Fibroblast of lung (primary cell): ENCODE measurements at regions not wholly inside any gene's neighbourhood (a gene's known extent, or its start where the extent isn't known, plus 50 kb on each side); places are given as distances from the start of the nearest gene placed in this dataset.

ENCODE experiments used
- DNase-seq, 2 donors: peaks; one replicate each; pipeline versions ENCODE4 v3.0.0 to v3.0.0-alpha.2; 2010; ENCODE audit warnings: low read depth in 2 of 2
- H2AFZ ChIP-seq: 2 replicates; pipeline ENCODE4 v1.5.1; 2012; ENCODE audit warnings: low read length, control low read depth, inconsistent platforms
- H3K27ac ChIP-seq: 2 replicates; pipeline ENCODE4 v1.5.1; 2011; ENCODE audit warnings: low read length, control low read depth; ENCODE audit not compliant: insufficient read depth
- H3K27me3 ChIP-seq: 2 replicates; pipeline ENCODE4 v1.5.1; 2011; ENCODE audit warnings: mild to moderate bottlenecking, low read length; ENCODE audit not compliant: control insufficient read depth, insufficient read depth
- H3K36me3 ChIP-seq: 2 replicates; pipeline ENCODE4 v1.5.1; 2011; ENCODE audit warnings: low read length; ENCODE audit not compliant: control insufficient read depth, insufficient read depth
- H3K4me1 ChIP-seq: 2 replicates; pipeline ENCODE4 v1.5.1; 2011; ENCODE audit warnings: low read length; ENCODE audit not compliant: control insufficient read depth, insufficient read depth; ENCODE audit errors: extremely low read depth
- H3K4me2 ChIP-seq: 2 replicates; pipeline ENCODE4 v1.5.1; 2011; ENCODE audit warnings: low read length, control low read depth; ENCODE audit not compliant: insufficient read depth; ENCODE audit errors: extremely low read depth
- H3K4me3 ChIP-seq, 4 experiments: fragments of 200-600 bp in 1 of 4; sonication (generic) in 1 of 4; replicated peaks in 1 of 4; 2 replicates each; pipeline ENCODE4 v1.5.1; 2011 to 2016; ENCODE audit warnings: low read length in 4 of 4, low read depth in 3 of 4, mild to moderate bottlenecking in 3 of 4, control low read depth in 2 of 4, inconsistent platforms in 1 of 4, mixed read lengths in 1 of 4; ENCODE audit not compliant: insufficient read depth in 1 of 4; ENCODE audit errors: control extremely low read depth in 1 of 4
- H3K79me2 ChIP-seq: 2 replicates; pipeline ENCODE4 v1.5.1; 2012; ENCODE audit warnings: mild to moderate bottlenecking, low read length, inconsistent platforms; ENCODE audit not compliant: control insufficient read depth, insufficient read depth
- H3K9ac ChIP-seq: 2 replicates; pipeline ENCODE4 v1.5.1; 2011; ENCODE audit warnings: mild to moderate bottlenecking, low read length, control low read depth; ENCODE audit not compliant: insufficient read depth
- H3K9me3 ChIP-seq: 2 replicates; pipeline ENCODE4 v1.5.1; 2012; ENCODE audit warnings: low read depth, low read length; ENCODE audit not compliant: control insufficient read depth, insufficient read depth
- H4K20me1 ChIP-seq: 2 replicates; pipeline ENCODE4 v1.5.1; 2011; ENCODE audit warnings: low read length; ENCODE audit not compliant: control insufficient read depth, insufficient read depth; ENCODE audit errors: extremely low read depth
- CTCF ChIP-seq, 2 donors: IDR thresholded peaks in 1 of 2; conservative IDR thresholded peaks in 1 of 2; 1 replicate in 1 of 2; 2 replicates in 1 of 2; pipeline ENCODE4 v1.5.1; 2011 to 2012; ENCODE audit warnings: low read length in 2 of 2, control low read depth in 1 of 2, inconsistent platforms in 1 of 2, low read depth in 1 of 2, mild to moderate bottlenecking in 1 of 2
- EZH2 ChIP-seq: IDR thresholded peaks from 2 replicates; pipeline ENCODE4 v1.5.1; 2012; ENCODE audit warnings: low read length, control low read depth, mild to moderate bottlenecking; ENCODE audit errors: missing control alignments

GRCh38 chr9:84146893-84147710 is 166.5 kb downstream of the RMI1 start:
- H3K9ac ChIP-seq, result no peak overlapping the region
- H3K4me1 ChIP-seq, result peaks cover 3% of the 10 kb centered on the region
- H3K27ac ChIP-seq, result no peak overlapping the region
- H3K36me3 ChIP-seq, result no peaks in the 10 kb centered on the region
- H2AFZ ChIP-seq, result peak overlapping the region; percentile 38
- H3K27me3 ChIP-seq, result no peaks in the 10 kb centered on the region
- no peak overlapping the region for H3K4me3 ChIP-seq
- H3K9me3 ChIP-seq, result no peaks in the 10 kb centered on the region
- no peak for DNase-seq
- no peak overlapping the region for H3K4me2 ChIP-seq
- no peaks in the 10 kb centered on the region for H3K79me2 ChIP-seq
- TF ChIP-seq CTCF (conservative IDR thresholded peaks at IDR 0.05 in 1 of 2, IDR thresholded peaks at IDR 0.05 in 1 of 2; ENCODE audit: low read depth in 1 of 2, low read length in 2 of 2) (no peak), EZH2 (no peak)
- no peaks in the 10 kb centered on the region for H4K20me1 ChIP-seq

GRCh38 chr9:84151236-84151635 is 170.6 kb downstream of the RMI1 start:
- Histone ChIP-seq H2AFZ (no peak overlapping the region), H3K27me3 (no peaks in the 10 kb centered on the region), H3K4me2 (no peak overlapping the region), H3K36me3 (no peaks in the 10 kb centered on the region), H3K79me2 (no peaks in the 10 kb centered on the region), H3K4me1 (peaks cover 12% of the 10 kb centered on the region), H3K4me3 (no peak overlapping the region), H4K20me1 (no peaks in the 10 kb centered on the region), H3K27ac (no peak overlapping the region), H3K9ac (no peak overlapping the region), H3K9me3 (no peaks in the 10 kb centered on the region)
- no peak for DNase-seq
- TF ChIP-seq CTCF (conservative IDR thresholded peaks at IDR 0.05 in 1 of 2, IDR thresholded peaks at IDR 0.05 in 1 of 2; ENCODE audit: low read depth in 1 of 2, low read length in 2 of 2) (no peak), EZH2 (no peak)

- no peaks in the 10 kb centered on the region for H3K36me3 ChIP-seq
- H3K9me3 ChIP-seq, result no peaks in the 10 kb centered on the region
- no peak overlapping the region for H3K9ac ChIP-seq
- no peak overlapping the region for H3K27ac ChIP-seq
- H2AFZ ChIP-seq, result no peak overlapping the region
- peaks cover 12% of the 10 kb centered on the region for H3K4me1 ChIP-seq
- no peak overlapping the region for H3K4me2 ChIP-seq
- no peaks in the 10 kb centered on the region for H3K79me2 ChIP-seq
- H4K20me1 ChIP-seq, result no peaks in the 10 kb centered on the region
- H3K4me3 ChIP-seq, result no peak overlapping the region
- H3K27me3 ChIP-seq, result no peaks in the 10 kb centered on the region
- TF ChIP-seq CTCF (conservative IDR thresholded peaks at IDR 0.05 in 1 of 2, IDR thresholded peaks at IDR 0.05 in 1 of 2; ENCODE audit: low read depth in 1 of 2, low read length in 2 of 2), result no peak
- no peak for TF ChIP-seq EZH2
- DNase-seq, result no peak
Observed at GRCh38 chr9:84151640-84152039, 171.0 kb downstream of the RMI1 start.
